Stimulated activated CD4-positive, alpha-beta T cell treated with anti-CD3 and anti-CD28 coated beads, Interleukin-4, amount 100 ng/mL, for 24 hours (primary cell): ENCODE measurements at regions not wholly inside any gene's neighbourhood (a gene's known extent, or its start where the extent isn't known, plus 50 kb on each side); places are given as distances from the start of the nearest gene placed in this dataset.
A peak's percentile ranks its signal among the peaks of the same experiment; 100 is the strongest.

Experiments
- DNase-seq: peaks from one replicate; pipeline ENCODE4 v3.0.0-alpha.2; 2020

DNA sequence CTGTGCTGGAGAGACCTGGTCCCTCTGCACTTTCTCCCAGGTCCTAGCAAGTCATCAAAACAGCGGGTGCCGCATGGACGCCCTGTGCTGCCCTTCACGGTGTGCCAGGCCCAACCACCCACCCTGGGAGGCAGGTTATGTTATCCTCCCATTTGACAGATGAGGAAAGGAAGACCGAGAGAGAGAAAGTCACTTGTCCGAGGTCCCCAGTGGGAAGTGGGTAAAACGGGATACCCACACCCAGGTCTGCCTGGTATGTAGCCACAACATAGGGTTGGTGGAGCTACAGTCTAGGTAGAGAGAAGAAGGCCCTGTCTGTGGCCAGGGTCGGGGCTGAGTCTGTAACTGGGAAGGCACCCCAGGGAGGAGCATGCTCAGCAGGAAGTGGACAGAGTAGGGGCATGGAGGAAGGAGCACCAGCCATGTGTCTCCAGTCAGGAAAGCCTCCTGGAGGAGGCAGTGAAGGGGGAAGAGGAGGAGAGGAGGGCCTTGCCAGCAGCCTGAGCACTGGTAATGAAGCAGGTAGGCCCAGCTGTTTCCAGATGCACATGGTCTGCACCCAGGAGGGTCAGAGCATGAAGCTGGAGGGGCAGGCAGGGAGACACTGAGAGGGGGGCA is 98.4 kb downstream of the ZFP36L2 start:
- DNase-seq: no peak

DNA sequence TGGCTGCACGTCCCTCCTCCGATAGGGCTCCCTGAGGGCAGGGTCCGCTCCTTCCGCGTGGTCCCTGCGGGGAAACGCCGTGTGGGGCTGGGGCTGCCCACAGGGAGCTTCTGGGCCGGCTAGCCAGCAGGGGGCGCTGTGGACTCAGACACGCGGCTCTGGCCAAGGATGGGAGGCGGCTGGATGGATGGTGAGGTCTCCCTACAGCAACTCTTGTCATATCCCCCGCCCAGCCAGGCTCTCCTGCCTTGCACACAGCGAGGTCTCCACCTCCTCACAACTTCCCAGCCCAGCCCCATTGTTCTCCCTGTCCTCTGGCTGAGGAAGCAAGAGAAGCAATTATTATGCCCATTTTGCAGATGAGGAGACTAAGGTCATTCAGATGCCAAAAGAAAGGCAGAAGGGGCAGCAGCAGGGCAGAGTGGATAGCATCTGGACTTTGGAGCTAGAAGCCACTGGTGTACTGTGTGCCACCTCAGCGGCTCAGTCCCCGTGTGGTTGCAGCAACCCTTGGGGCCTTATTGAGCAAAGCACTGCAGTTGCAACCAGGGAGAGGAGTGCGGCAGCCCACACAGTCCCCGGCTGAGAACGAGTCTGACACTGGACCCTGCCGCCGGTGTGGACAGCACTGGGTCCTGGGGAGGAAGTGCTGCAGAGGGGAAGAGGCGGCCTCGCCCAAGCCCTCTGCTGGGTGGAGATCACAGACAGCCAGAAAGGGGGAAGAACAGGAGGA is 99.0 kb downstream of the ZFP36L2 start:
- DNase-seq: peak; percentile 94

DNA sequence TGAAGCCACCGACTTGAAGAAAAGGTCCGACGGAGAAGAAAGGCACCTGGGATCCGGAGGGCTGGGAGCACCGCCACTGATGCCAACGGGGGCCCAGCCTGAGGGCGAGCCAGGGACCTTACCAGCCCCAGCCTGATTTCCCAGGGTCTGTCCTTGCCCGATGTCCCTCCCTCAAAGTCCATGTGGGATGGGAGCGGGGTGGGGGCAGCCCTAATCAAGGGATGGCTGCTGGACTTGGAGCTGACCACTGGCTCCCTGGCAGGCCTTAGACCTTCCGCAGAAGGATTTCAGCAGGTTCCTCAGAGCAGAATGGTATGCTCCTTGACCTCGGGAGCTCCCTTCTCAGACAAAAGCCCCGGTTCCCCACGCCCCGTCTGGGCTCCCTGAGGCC is 99.6 kb downstream of the ZFP36L2 start:
- no peak for DNase-seq

GRCh38 chr2:43125090-43125998 is 101.1 kb downstream of the ZFP36L2 start:
- no peak for DNase-seq

DNA sequence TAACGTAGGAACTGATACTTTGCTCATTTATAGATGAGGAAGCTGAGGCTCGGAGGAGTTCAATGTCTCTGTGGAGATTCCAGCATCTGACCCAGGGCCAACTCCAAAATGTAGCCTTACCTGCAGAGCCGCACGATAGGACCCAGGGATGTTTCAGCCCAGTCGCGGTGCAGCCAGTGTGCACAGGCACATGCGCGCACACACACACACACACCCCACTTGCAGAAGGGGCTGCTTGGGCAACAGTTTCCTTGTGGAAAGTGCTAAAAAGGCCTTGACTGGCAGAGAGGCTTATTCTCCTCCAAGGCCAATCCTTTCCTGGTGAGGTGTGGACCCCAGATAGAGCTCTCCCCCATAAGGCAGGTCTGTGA is 101.7 kb downstream of the ZFP36L2 start:
- no peak for DNase-seq

- no peak for DNase-seq
Measured at GRCh38 chr2:43123981-43124686, 102.3 kb downstream of the ZFP36L2 start.

GRCh38 chr2:43123486-43123885 is 102.9 kb downstream of the ZFP36L2 start:
- DNase-seq: no peak

DNA sequence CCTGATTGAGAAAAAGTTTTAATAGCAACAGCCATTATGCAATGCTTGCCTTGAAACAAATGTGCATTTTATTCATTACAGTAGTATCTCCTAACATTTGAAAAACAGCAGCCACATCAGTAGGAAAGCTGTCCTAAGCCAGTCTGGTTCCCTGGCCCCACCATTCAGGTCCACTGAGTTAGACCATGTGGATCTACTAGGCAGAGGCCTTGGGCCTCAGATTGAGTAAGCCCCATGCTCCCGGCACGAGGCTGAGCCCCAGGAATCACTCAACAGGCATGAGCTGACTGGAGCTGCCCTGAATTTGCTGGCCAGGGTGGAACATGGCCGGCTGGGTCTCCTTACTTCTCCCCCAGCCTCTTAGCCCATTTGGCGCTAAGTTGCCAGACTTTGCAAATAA is 103.4 kb downstream of the ZFP36L2 start:
- DNase-seq: no peak

DNA sequence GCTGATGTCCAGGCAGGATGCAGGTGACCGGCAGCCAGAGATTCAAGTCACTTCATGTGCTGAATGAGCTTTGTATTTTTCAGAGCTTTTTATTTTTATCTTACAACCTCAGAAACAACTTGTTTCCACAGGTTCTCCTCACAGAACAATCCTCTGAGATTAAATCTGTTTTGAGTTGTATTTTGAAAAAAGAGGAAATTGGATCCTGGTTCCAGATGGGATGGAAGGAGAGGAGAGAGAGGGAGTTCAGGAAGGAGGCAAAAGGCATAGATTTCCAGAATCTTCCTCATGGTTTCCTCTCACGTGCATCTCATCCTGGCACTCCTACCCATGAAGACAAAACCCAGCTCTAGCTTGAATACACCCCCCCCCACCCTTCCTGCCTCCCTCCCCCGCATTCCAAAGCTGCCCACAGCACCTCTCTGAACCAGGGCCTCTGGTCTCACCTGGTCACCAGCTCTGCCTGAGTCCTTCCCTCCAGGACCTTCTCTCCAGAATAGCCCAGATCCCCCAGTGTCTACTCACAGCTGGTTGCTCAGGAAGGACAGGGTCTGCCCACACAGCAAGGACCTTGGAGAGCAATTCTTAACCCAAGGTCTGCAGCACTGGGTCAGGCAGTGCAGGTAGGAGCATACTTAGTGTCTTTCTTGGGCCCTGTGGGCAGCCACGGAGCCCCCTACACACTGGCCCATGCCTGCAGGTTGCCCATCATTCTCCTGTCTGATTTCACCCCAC is 104.7 kb downstream of the ZFP36L2 start:
- DNase-seq: no peak

DNA sequence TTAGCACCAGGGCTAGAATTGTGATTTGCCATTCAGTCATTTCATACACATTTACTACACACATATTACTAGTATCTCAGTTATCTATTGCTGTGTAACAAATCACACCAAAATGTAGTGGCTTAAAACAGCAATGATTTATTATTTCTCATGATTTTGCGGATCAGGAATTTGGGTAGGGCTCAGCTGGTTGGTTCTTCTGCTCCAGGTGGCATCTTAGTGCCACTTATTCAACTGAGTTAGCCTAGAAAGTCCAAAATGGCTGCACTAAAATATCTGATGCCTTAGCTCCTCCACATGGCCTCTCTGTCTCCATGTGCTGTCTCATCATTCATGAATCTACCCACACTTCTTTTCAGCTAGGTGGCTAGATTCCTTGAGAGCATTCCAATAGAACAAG is 107.1 kb downstream of the ZFP36L2 start:
- no peak for DNase-seq

DNA sequence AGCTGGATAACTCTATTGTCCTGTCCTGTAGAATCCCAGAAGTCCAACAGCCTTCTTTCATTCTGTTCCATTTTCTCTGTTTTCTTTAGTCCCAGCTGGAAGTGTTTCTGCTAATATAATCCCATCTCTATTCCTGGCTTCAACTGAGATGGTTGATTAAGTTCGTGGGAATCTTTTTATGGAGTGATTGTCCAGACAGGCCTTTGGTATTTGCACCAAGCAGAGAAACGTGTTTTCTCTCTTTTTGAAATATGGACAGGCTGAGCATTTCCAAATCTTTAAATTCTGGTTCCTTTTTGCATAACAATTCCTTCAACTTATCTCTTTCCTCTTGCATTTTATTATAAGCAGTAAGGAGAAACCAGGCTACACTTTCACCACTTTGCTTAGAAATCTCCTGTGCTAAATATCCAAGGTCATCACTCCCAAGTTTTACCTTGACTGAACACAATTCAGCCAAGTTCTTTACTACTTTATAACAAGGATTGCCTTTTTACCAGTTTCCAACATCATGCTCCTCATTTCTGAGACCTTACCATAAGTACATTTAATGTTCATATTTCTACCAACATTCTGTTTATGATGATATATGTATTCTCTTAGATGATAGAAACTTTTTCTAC is 108.8 kb downstream of the ZFP36L2 start:
- DNase-seq: no peak

- no peak for DNase-seq
Measured at GRCh38 chr2:43116988-43117387, 109.4 kb downstream of the ZFP36L2 start.

DNA sequence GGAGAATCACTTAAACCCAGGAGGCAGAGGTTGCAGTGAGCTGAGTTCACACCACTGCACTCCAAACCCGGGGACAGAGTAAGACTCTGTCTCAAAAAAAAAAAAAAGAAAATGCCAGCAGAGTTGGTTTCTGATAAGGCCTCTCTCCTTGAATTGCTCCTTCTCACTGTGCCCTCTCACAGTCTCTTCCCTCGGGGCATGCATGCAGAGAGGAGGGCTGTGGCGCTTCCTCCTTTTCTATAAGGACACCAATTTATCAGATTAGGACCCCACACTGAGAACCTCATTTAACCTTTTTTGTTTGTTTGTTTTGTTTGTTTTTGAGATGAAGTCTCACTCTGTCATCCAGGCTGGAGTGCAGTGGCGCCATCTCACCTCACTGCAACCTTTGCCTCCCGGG is 110.5 kb downstream of the ZFP36L2 start:
- no peak for DNase-seq

- no peak for DNase-seq
Measured at GRCh38 chr2:43114210-43114609, 112.2 kb downstream of the ZFP36L2 start.

DNA sequence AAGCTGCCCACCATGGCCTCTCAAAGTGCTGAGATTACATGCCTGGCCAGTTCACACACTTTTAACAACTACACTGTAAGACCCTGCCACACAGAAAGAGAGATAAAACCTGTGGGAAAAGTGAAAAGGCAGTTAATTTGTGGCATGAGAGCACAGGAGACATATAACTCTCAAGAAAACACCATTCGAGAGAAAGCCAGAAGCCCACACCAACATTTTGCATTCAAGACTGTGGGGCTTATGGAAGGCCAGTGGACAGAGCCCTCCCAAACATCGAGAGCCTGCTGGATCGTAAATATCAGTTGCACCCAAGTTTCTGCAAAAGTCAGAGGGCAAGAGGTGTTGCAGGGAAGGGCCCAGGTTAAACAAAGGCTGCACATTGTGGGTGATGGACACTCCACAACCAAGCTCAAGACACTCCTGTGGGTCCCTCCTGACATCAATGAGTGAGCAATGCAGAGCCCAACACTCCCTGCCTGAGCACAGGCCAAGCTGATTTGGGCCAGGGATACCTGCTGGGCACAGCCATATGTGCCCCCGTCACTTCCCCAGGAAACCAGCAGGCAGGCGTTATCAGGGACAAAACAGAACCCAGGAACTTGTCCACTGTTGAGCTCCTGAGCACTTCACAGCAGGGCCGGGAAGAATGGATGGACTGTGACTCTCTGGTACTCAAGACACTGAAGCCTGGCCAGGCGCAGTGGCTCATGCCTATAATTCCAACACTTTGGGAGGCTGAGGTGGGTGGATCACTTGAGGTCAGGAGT is 114.4 kb downstream of the ZFP36L2 start:
- DNase-seq: no peak

- DNase-seq: no peak
Measured at GRCh38 chr2:43110442-43110871, 115.9 kb downstream of the ZFP36L2 start.

GRCh38 chr2:43109261-43109743 is 117.1 kb downstream of the ZFP36L2 start:
- no peak for DNase-seq

- DNase-seq: no peak
Measured at GRCh38 chr2:43107679-43108078, 118.7 kb downstream of the ZFP36L2 start.

GRCh38 chr2:43106559-43107527 is 119.6 kb downstream of the ZFP36L2 start:
- no peak for DNase-seq
